Testis (tissue), 2 donors: ENCODE measurements at regions not wholly inside any gene's neighbourhood (a gene's known extent, or its start where the extent isn't known, plus 50 kb on each side); places are given as distances from the start of the nearest gene placed in this dataset.

ENCODE experiments used
- DNase-seq: peaks from one replicate; pipeline ENCODE4 v3.0.0-alpha.2; 2019
- H3K27ac ChIP-seq, 2 donors: fragments of 200-600 bp; sonication (generic); one replicate each; pipeline ENCODE4 v1.5.1; 2019
- H3K27me3 ChIP-seq: fragments of 200-600 bp; sonication (generic); one replicate; pipeline ENCODE4 v1.5.1; 2019
- H3K36me3 ChIP-seq: fragments of 200-600 bp; sonication (generic); one replicate; pipeline ENCODE4 v1.5.1; 2017; ENCODE audit warnings: low read depth; ENCODE audit errors: missing control alignments
- H3K4me1 ChIP-seq: fragments of 200-600 bp; sonication (generic); one replicate; pipeline ENCODE4 v1.5.1; 2019
- H3K4me3 ChIP-seq, 2 donors: fragments of 200-600 bp; sonication (generic); one replicate each; pipeline ENCODE4 v1.5.1; 2017 to 2019
- H3K9me3 ChIP-seq: fragments of 200-600 bp; sonication (generic); one replicate; pipeline ENCODE4 v1.5.1; 2017
- CTCF ChIP-seq, 3 experiments: fragments of 450-650 bp in 2 of 3; fragments of 200-600 bp in 1 of 3; sonication (generic) in 1 of 3; IDR thresholded peaks; one replicate each; pipeline ENCODE4 v1.5.1; 2016 to 2019; ENCODE audit warnings: antibody characterized with exemption in 3 of 3, mild to moderate bottlenecking in 2 of 3, moderate library complexity in 1 of 3
- POLR2A ChIP-seq: fragments of 450-650 bp; IDR thresholded peaks from one replicate; pipeline ENCODE4 v1.6.1; 2017; ENCODE audit warnings: antibody characterized with exemption, mild to moderate bottlenecking, moderate library complexity
- WGBS, 2 donors: methylation state at CpG; one replicate each; pipeline ENCODE4 v1.1.5; 2018; 5-methylcytosine and 5-hydroxymethylcytosine counted together
- intact Hi-C: fragments of 100-400 bp; cut with DNase I; formaldehyde crosslinking; loops from one replicate; pipeline ENCODE4 v1.15.1; 2023; ENCODE audit warnings: low total_unique reads

- Histone ChIP-seq H3K36me3 (no peaks in the 10 kb centered on the region), H3K27ac (no peak overlapping the region), H3K9me3 (no peaks in the 10 kb centered on the region), H3K4me3 (no peak overlapping the region), H3K4me1 (no peaks in the 10 kb centered on the region), H3K27me3 (no peaks in the 10 kb centered on the region)
- DNase-seq = no peak
- intact Hi-C loops = no loop called here
- no peak for TF ChIP-seq POLR2A
- TF ChIP-seq CTCF (IDR thresholded peaks at IDR 0.05) = no peak
- WGBS, 2 donors = 32 to 33% methylated on average over 31 to 43 of the region's 44 CpGs
Observed at GRCh38 chr7:1297017-1297960, 64.6 kb downstream of the UNCX start.

DNA sequence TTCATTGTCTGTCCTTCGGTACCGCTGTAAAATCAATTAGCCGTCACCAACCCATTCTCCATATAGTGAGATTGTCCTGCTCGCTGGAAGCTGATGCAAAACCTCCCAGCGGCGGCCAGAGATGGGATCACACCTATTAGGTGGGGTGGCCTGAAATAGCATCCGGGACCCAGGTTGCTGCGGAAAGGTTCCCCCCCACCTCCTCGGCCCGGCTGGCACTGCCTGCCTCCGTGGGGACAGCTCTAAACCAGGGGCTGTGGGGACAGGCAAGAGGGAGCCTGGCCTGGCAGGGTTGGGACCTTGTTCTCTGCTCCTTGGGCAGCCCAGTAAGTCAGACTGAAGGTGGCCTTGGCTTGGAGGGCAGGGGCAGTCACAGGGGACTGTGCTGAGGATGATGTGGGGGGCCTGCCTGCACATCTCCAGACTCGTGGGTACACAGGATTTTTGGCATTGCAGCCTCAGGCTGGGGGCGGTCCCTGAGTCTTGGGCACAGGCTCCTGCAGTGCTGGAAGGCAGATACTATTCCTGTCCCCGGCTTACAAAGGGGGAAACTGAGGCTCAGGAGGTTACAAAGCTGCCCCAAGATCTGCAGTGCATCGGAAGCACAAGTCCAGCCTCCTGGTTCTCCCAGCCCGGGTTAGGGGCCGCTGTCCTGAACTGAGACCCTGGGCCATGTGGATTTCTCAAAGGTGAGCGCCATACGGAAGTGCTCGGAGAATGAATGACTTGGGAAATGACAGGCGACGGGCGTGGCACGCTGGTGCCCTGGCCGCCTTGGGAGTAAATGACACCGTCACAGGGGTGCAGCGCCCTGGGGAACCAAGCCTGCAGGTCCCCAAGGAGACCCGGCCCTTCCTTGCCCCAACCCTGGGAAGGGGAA is 65.6 kb downstream of the UNCX start:
- no peaks in the 10 kb centered on the region for H3K9me3 ChIP-seq
- TF ChIP-seq CTCF (IDR thresholded peaks at IDR 0.05) = no peak
- TF ChIP-seq POLR2A = no peak
- no peak overlapping the region for H3K27ac ChIP-seq
- intact Hi-C loops = no loop called here
- no peak overlapping the region for H3K4me3 ChIP-seq
- no peaks in the 10 kb centered on the region for H3K4me1 ChIP-seq
- 71 to 80% methylated on average over 22 to 28 of the region's 28 CpGs for WGBS, 2 donors
- no peaks in the 10 kb centered on the region for H3K27me3 ChIP-seq
- no peaks in the 10 kb centered on the region for H3K36me3 ChIP-seq
- DNase-seq = no peak

- Histone ChIP-seq H3K9me3 (no peaks in the 10 kb centered on the region), H3K36me3 (no peaks in the 10 kb centered on the region), H3K27me3 (no peaks in the 10 kb centered on the region), H3K4me1 (no peaks in the 10 kb centered on the region), H3K4me3 (no peak overlapping the region), H3K27ac (no peak overlapping the region)
- no peak for TF ChIP-seq POLR2A
- TF ChIP-seq CTCF (IDR thresholded peaks at IDR 0.05) = no peak
- intact Hi-C loops = no loop called here
- 34 to 36% methylated on average over 4 to 29 of the region's 30 CpGs for WGBS, 2 donors
- no peak for DNase-seq
Observed at GRCh38 chr7:1298931-1299885, 66.5 kb downstream of the UNCX start.

DNA sequence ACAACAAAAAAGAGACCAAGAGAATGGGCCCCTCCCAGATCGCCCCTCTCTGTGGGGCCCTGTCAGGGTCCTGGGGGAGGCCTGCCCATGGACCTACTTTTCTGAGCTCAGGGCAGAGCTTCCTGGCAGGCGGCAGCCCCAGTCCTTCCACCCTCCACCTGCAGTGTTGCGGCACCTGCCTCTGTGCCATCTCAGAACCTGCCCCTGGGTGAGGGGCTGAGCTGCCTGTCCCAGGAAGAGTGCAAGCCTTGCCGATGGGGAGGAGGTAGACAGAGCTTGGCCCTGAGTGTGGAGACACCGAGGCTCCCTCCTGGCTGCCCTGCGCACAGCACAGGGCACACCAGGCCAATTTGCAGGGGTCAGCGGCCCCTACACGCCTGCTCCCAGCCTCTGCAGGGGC is 67.5 kb downstream of the UNCX start:
- H3K27me3 ChIP-seq = no peaks in the 10 kb centered on the region
- intact Hi-C loops = no loop called here
- TF ChIP-seq POLR2A = no peak
- TF ChIP-seq CTCF (IDR thresholded peaks at IDR 0.05) = no peak
- no peak overlapping the region for H3K27ac ChIP-seq
- H3K36me3 ChIP-seq = no peaks in the 10 kb centered on the region
- no peak overlapping the region for H3K4me3 ChIP-seq
- DNase-seq = no peak
- WGBS, 2 donors = 80 to 82% methylated on average over 2 to 8 of the region's 8 CpGs
- no peaks in the 10 kb centered on the region for H3K9me3 ChIP-seq
- H3K4me1 ChIP-seq = no peaks in the 10 kb centered on the region
